ENCODE measurements at regions not wholly inside any gene's neighbourhood (a gene's known extent, or its start where the extent isn't known, plus 50 kb on each side); places are given as distances from the start of the nearest gene placed in this dataset.
"Not testable (repeated sequence)": the region's sequence is repeated elsewhere in the genome, so short reads cannot be mapped to it uniquely, and the experiment has no call there.

DNA sequence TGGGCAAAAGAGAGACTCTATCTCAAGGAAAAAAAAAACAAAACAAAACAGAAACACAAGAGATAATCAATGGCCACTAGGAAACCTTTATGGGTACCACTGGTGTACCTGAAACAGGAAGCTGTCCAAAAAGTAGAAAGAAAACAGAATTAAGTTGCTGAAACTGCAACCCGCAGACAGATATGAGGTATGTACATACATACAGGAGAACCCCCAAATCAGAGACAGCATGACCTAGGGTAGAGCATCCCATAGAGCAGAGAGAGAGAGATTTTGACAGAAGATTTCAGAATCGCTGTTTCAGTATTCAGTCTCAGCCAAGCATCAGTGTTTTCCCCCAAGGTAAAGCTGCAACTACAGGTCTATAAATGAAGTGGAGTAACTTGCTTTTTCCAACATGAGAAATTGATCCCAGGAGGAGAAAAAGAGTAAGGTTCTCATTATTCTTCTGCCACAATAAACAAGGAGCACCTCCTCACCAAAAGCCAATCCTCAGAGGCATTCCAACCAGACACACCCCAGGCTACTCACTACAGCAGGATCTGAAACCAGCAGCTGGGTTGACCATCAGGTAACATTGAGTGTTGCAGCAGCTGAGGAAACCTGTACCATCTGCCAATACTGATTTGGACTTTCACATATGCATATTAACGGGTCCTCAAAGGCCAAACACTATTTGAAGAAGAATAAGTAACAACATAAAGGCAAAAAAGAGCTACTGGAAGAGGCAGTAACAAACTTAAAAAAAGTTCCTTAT lies 630.0 kb downstream of the TAF11L14 start:
- DNase-seq: no peak

DNA sequence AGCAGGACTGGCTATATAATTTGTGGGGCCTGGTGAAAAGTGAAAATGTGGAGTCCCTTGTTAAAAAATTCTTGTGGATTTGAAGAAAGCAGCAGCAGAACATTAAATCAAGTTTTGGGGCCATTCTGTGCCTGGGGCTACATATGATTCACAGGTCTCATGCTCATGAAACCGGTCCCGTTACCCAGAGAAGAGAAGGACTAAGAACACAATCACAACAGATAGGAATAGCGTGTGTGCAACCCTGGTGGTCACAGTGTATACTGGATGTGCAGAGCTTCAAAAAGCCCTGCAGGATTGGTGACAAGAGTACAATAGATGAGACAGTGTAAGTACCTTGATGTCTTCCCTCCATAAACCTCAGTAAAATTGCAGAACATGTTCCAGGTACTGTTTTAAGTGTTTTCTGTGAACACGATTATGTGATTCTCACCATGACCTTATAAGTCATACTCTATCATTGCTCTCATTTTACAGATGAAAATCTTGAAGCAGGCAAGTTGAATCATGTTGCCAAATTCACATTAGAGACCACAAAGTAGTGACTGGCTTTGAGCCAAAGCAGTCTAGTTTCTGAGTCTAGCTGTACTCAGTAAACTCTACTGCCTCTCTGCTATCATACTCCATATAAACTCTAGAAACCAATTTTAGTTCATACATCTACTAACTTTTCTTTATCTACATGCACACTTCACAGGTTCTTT lies 636.5 kb downstream of the TAF11L14 start:
- DNase-seq: no peak

- DNase-seq: no peak
Observed at GRCh38 chr5:18276939-18277338, 642.7 kb downstream of the TAF11L14 start.

GRCh38 chr5:18281947-18282581 lies 647.8 kb downstream of the TAF11L14 start:
- DNase-seq: no peak

DNA sequence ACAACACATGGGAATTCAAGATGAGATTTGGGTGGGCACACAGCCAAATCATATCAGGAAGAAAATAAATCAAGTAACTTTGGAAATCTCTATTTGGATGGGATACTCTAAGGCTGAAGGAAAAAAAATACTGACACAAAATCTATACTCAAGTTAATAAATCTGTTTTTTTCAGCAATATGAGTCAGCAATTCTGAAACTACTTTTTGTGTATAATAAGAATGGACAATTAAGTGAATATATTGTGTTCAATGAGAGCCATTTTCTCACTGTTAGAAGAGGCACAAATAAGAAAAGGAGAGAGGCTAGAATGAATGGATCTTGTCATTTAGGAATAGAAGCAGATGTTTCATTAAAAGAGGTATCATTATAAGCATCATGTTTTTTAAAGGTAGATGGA lies 651.0 kb downstream of the TAF11L14 start:
- no peak for DNase-seq

- no peak for DNase-seq
Observed at GRCh38 chr5:18292146-18292545, 657.9 kb downstream of the TAF11L14 start.

GRCh38 chr5:18295696-18296095 lies 661.4 kb downstream of the TAF11L14 start:
- not testable (repeated sequence) for DNase-seq

DNA sequence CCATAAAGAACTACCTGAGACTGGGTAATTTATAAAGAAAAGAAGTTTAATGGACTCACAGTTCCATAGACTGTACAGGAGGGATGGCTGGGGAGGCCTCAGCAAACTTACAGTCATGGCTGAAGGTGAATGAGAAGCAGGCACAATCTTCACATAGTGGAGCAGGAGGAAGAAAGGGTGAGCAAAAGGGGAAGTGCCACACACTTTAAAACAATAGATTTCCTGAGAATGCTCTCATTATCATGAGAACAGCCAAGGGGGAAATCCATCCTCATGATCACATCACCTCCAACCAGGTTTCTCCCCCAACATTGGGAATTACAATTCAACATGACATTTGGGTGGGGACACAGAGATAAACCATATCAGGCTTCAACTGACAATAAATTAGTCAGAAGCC lies 664.9 kb downstream of the TAF11L14 start:
- no peak for DNase-seq

DNA sequence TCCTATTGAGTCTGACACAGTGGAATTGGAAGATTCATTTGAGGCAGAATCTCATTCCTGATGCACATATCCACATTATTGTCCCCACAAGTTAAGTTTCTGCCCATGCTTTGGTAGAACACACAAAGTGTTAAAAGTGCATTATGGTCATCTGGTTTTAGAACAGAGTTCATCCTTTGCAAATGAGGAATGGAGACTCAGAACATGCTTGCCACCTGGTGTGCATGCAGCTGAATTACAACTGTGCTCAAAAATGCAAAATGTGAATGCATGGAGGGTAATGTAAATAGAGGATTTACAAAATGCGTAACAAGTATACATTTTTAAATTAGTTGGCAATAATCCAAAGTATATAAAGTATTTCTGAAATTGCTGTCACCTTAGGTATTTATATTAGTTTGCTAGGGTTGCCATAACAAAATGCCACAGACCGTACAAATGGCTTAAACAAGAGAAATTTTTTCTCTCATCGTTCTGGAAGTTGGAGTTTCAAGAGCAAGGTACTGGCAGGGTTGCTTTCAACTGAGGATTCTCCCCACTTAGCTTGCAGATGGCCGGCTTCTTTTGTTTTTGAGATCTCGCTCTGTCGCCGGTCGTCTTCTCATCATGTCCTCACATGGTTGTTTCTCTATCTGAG lies 671.1 kb downstream of the TAF11L14 start:
- DNase-seq: no peak

- DNase-seq: no peak
Observed at GRCh38 chr5:18311266-18311665, 677.0 kb downstream of the TAF11L14 start.

DNA sequence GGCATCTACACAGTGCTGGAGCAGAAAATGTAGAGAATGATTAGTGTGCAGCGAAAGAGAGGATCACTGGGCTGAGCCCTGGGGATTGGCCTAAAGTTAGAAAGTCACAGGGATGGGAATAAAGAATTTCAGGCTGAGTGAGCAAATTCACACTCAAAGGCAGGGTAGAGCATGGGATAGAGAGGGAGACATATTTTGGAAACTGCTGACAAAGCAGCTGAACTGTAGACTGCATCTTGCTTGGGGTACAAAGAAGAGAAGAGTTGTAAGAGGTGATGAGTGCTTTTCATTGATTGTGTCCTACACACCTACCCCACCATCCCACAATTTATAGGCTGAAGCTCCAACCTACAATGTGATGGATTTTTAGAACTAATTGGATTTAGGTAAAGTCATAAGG lies 677.8 kb downstream of the TAF11L14 start:
- no peak for DNase-seq

DNA sequence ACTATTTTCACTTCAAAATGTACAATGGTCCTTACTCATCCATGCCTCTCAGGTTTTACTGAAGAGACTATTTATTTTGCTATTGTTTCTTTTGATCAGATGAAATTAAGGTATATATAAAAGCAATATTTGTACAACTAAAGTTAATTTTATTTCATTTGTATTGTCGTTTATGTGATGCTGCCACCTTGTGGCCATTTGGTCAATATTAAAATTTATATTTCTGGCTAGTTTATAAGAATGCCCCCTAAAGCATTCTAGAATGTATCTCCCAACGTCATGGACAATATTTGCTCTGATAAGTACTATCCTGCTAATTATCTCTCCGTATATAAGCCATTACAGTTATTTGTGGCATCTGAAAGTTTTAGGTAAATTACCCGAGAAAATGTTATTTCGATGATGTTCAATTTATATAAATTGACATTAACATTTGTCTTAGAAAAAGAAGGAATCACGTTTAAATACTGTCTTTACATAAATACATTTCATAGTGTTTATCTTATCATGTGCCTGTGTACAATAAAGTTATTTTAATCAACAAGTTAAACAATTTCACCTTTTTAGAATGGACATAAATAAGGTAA lies 680.0 kb downstream of the TAF11L14 start:
- DNase-seq: no peak

GRCh38 chr5:18321262-18321942 lies 687.1 kb downstream of the TAF11L14 start:
- DNase-seq: no peak

DNA sequence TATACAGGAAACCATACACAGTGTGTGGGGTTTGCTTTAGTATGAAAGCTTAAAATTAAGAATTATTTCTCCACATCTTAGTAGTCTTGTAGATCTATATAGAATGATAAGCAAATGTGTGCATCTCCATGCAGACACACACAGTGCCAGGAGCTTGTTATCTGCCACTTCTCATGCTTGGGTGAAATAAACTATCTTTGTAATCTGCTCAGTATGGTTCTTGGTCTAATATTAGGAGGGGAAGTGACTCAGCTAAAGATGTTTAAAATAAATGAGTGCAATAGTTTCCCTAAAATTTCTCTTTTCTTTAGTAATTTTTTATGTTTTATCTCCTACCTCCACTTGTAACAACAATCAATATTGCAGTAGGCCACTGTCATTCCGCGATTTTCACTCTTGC lies 689.6 kb downstream of the TAF11L14 start:
- DNase-seq: no peak

GRCh38 chr5:18325431-18325830 lies 691.2 kb downstream of the TAF11L14 start:
- no peak for DNase-seq

DNA sequence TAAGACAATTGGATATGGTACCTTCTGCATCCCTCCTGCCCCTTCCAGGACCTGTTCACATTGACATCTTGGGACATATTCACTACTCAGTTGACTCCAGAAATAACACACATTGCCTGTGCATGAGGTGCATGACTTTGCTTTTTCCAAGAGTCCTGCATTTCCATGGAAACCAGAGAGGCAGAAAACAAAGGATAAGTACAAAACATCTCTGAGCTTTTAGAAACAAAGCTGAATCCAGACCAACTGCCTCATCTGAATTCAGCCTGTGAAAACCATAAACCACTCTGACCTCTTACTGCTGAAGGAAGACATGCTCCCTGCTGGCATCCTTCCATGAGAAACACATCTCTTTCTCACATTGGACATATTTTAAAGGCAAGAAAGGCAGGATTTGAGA lies 695.1 kb downstream of the TAF11L14 start:
- DNase-seq: no peak

DNA sequence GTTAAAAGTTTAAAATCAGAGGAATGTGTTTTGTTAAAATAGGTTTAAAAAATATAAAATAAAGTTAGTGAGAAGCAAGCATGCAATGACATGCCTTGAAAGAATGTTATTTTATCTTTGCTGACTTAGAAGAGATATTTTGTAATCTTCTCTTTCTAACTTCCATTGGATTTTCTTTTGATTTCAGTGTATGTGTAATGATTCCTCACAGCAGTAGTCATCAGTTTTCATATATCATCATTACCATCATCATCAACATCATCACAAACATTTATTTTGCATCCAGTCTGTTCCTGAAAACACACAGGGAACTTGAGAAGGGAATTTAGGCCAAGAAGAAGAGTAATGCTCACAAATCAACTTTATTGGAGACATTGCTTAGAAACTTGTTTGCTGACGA lies 699.6 kb downstream of the TAF11L14 start:
- DNase-seq: no peak

DNA sequence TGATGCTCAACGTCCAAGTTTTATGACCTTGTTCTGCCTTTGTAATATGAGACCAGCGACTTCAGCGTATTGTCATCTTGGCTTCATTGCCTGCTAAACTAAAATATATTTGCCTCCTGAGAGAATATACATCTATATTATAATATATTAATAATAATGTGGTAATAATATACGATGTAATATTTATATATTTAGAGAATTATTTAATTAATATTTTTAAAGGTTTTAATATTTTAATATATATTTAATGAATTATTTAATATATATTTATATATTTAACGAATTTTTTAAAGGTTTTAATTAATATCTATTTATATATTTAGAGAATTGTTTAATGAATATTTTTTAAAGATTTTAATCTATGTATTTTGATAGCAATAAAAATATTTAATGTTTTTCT lies 700.7 kb downstream of the TAF11L14 start:
- DNase-seq: no peak

- no peak for DNase-seq
Observed at GRCh38 chr5:18354828-18355227, 720.6 kb downstream of the TAF11L14 start.

GRCh38 chr5:18357486-18357885 lies 723.2 kb downstream of the TAF11L14 start:
- no peak for DNase-seq

DNA sequence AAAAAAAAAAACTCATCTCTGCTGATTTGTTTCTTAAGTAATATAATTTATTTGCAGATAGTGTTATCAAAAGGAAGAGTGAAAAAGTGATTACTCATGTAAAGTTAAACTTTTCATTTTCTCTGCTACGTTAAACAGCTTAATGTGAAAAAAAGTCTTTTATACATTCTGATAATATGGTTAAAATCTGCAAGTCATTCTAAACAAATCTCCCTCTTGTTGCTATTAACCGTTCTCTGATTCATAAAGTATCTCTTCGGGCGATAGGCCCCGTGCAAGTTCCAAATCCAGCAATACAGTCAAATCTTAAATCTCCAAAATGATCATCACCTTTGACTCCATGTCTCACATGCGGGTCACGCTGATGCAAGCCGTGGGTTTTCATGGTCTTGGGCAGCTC lies 732.0 kb downstream of the TAF11L14 start:
- no peak for DNase-seq

DNA sequence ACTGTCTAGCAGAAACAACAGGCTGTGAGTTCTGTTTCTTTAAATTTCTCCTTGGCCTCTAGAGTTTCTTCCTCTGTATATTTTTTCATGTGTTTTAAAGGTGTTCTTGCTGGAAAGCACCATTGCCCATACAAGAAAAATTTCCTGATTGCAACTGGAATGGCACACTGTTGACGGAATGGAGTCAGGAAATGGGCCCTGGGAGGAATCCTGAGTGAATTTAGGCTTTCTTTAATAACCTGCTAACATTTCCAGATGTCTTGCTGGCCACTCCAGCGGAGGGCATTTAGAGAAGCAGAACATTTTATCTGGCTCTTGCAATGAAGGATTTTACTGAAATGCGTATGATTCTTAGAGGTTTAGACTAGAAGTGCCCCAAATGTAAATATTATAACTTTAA lies 736.3 kb downstream of the TAF11L14 start:
- no peak for DNase-seq

DNA sequence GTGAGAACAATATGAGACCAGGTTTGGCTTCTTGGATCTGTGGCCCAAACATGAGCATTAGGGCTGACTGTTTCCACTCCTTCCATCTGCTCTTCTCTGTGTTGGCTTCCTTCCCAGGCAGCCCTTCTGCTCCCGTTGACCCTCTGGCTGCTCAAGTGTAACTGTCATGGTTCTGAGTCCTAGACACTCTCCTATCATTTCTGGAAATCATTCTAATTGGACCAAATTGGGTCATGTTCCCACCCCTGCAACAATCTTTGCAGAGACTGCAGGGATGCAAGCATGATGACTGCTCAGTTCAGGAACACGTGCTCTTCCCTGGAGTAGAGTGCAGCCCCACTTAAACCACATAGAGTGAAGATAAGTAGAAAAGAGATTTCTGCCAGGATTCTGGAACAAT lies 741.4 kb downstream of the TAF11L14 start:
- no peak for DNase-seq

Measured in activated gamma-delta T cell treated with Interleukin-2 at 50 U/mL for 16 hours (primary cell).